ENCODE measurements at regions not wholly inside any gene's neighbourhood (a gene's known extent, or its start where the extent isn't known, plus 50 kb on each side); places are given as distances from the start of the nearest gene placed in this dataset.

DNA sequence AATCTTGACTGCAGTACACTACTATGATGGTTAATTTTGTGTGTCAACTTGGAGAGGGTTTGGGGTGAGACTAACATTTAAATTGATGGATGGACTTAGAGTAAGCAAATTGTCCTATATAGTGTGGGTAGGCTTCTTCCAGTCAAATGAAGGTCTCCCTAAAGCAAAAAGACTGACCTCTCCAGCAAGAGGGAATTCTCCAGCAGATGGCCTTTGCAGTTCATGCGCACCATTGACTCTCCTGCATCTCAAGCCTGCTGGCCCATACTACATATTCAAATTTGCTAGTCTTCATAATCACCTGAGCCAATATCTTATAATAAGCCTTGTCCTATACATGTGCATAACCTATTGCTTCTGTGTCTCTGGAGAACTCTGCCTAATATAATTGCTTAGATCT is 260.2 kb downstream of the RERGL start:
- no peaks in the 10 kb centered on the region for H4K20me1 ChIP-seq (ENCODE audit: insufficient read depth, low read length)
- H3K4me2 ChIP-seq (ENCODE audit: insufficient read depth, low read length): no peak overlapping the region
- no peaks in the 10 kb centered on the region for H3K9me3 ChIP-seq (ENCODE audit: low read depth, low read length)
- H3K27me3 ChIP-seq (ENCODE audit: insufficient read depth, low read length): no peaks in the 10 kb centered on the region
- no peaks in the 10 kb centered on the region for H3K79me2 ChIP-seq (ENCODE audit: insufficient read depth, low read length)
- no peak overlapping the region for H2AFZ ChIP-seq (ENCODE audit: low read length)
- TF ChIP-seq, protein P1, sequence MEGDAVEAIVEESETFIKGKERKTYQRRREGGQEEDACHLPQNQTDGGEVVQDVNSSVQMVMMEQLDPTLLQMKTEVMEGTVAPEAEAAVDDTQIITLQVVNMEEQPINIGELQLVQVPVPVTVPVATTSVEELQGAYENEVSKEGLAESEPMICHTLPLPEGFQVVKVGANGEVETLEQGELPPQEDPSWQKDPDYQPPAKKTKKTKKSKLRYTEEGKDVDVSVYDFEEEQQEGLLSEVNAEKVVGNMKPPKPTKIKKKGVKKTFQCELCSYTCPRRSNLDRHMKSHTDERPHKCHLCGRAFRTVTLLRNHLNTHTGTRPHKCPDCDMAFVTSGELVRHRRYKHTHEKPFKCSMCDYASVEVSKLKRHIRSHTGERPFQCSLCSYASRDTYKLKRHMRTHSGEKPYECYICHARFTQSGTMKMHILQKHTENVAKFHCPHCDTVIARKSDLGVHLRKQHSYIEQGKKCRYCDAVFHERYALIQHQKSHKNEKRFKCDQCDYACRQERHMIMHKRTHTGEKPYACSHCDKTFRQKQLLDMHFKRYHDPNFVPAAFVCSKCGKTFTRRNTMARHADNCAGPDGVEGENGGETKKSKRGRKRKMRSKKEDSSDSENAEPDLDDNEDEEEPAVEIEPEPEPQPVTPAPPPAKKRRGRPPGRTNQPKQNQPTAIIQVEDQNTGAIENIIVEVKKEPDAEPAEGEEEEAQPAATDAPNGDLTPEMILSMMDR (IDR thresholded peaks at IDR 0.05; ENCODE audit: extremely low read depth, low read depth, low read length): no peak
- no peak overlapping the region for H3K27ac ChIP-seq (ENCODE audit: low read depth, low read length)
- DNase-seq (ENCODE audit: insufficient read length, low spot score, missing footprints): no peak
- H3K4me1 ChIP-seq (ENCODE audit: insufficient read depth, low read length): no peaks in the 10 kb centered on the region
- H3K4me3 ChIP-seq (ENCODE audit: insufficient read depth, low read length): no peak overlapping the region
- no peaks in the 10 kb centered on the region for H3K36me3 ChIP-seq (ENCODE audit: insufficient read depth, low read length)

DNA sequence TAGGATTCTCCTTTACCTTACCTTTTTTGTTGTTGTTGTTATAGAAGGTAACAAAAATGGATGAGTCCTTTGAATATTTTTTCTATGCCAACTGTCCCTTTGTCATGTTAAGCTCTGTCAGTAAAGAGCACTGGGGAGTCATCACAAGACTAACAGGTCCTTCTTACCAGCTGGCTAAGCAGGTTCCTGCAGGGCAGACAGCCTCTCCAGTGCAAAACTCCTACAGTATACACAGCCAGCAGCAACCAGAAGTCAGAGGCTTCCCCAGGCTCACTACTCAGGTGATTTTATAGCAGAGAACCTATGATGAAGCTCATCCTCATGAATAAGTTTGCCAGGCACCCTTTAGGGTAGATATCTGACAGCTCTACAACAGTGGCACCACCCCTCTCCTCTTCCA is 271.1 kb downstream of the RERGL start:
- Histone ChIP-seq H3K27ac (ENCODE audit: low read depth, low read length) (no peak overlapping the region), H3K4me3 (ENCODE audit: insufficient read depth, low read length) (no peak overlapping the region), H3K27me3 (ENCODE audit: insufficient read depth, low read length) (no peaks in the 10 kb centered on the region), H3K4me1 (ENCODE audit: insufficient read depth, low read length) (no peaks in the 10 kb centered on the region), H3K36me3 (ENCODE audit: insufficient read depth, low read length) (no peaks in the 10 kb centered on the region), H4K20me1 (ENCODE audit: insufficient read depth, low read length) (no peaks in the 10 kb centered on the region), H2AFZ (ENCODE audit: low read length) (no peak overlapping the region), H3K4me2 (ENCODE audit: insufficient read depth, low read length) (no peak overlapping the region), H3K79me2 (ENCODE audit: insufficient read depth, low read length) (no peaks in the 10 kb centered on the region), H3K9me3 (ENCODE audit: low read depth, low read length) (peaks cover 2% of the 10 kb centered on the region)
- DNase-seq (ENCODE audit: insufficient read length, low spot score, missing footprints): no peak
- TF ChIP-seq, protein P1 (IDR thresholded peaks at IDR 0.05; ENCODE audit: extremely low read depth, low read depth, low read length): no peak

DNA sequence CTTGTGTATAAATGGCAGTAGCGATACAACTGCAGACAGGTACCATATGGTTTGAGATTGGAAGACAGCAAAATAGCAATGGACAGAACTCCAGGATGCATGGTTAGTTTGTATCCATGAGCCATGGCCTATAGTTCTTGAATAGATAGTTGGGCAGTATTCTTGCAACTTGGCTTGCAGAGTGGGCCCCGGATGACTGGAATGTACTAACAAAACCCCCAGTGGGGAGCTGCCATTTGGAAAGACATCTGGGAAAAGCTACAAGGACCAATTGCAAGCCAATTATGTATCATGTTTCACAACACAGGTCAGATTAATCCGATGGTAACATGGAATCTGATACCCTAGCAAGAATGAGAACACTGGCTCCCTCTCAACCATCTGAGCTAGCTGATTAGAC is 279.6 kb downstream of the RERGL start:
- DNase-seq (ENCODE audit: insufficient read length, low spot score, missing footprints): no peak
- Histone ChIP-seq H2AFZ (ENCODE audit: low read length) (no peak overlapping the region), H3K79me2 (ENCODE audit: insufficient read depth, low read length) (no peaks in the 10 kb centered on the region), H3K36me3 (ENCODE audit: insufficient read depth, low read length) (no peaks in the 10 kb centered on the region), H3K27ac (ENCODE audit: low read depth, low read length) (no peak overlapping the region), H4K20me1 (ENCODE audit: insufficient read depth, low read length) (no peaks in the 10 kb centered on the region), H3K27me3 (ENCODE audit: insufficient read depth, low read length) (no peaks in the 10 kb centered on the region), H3K9me3 (ENCODE audit: low read depth, low read length) (no peaks in the 10 kb centered on the region), H3K4me3 (ENCODE audit: insufficient read depth, low read length) (no peak overlapping the region), H3K4me2 (ENCODE audit: insufficient read depth, low read length) (no peak overlapping the region), H3K4me1 (ENCODE audit: insufficient read depth, low read length) (no peaks in the 10 kb centered on the region)
- TF ChIP-seq, protein P1 (IDR thresholded peaks at IDR 0.05; ENCODE audit: extremely low read depth, low read depth, low read length): no peak

GRCh38 chr12:17809206-17809605 is 280.8 kb downstream of the RERGL start:
- no peaks in the 10 kb centered on the region for H3K4me1 ChIP-seq (ENCODE audit: insufficient read depth, low read length)
- H4K20me1 ChIP-seq (ENCODE audit: insufficient read depth, low read length): no peaks in the 10 kb centered on the region
- no peak overlapping the region for H3K4me2 ChIP-seq (ENCODE audit: insufficient read depth, low read length)
- H3K36me3 ChIP-seq (ENCODE audit: insufficient read depth, low read length): no peaks in the 10 kb centered on the region
- H3K79me2 ChIP-seq (ENCODE audit: insufficient read depth, low read length): no peaks in the 10 kb centered on the region
- no peak overlapping the region for H2AFZ ChIP-seq (ENCODE audit: low read length)
- TF ChIP-seq, protein P1 (IDR thresholded peaks at IDR 0.05; ENCODE audit: extremely low read depth, low read depth, low read length): no peak
- H3K27me3 ChIP-seq (ENCODE audit: insufficient read depth, low read length): no peaks in the 10 kb centered on the region
- H3K9me3 ChIP-seq (ENCODE audit: low read depth, low read length): no peaks in the 10 kb centered on the region
- DNase-seq (ENCODE audit: insufficient read length, low spot score, missing footprints): no peak
- H3K27ac ChIP-seq (ENCODE audit: low read depth, low read length): no peak overlapping the region
- no peak overlapping the region for H3K4me3 ChIP-seq (ENCODE audit: insufficient read depth, low read length)

All from osteoblast (primary cell).